K562 (cell line): ENCODE measurements at regions not wholly inside any gene's neighbourhood (a gene's known extent, or its start where the extent isn't known, plus 50 kb on each side); places are given as distances from the start of the nearest gene placed in this dataset.

Experiments used
- CREB1 ChIP-seq, 2 experiments: sonication (generic) in 1 of 2; formaldehyde crosslinking in 1 of 2; IDR thresholded peaks; 2 replicates each; pipeline versions ENCODE4 v1.6.1 to v1.8.0; 2012 to 2022; ENCODE audit warnings: inconsistent platforms in 1 of 2, mild to moderate bottlenecking in 1 of 2, missing genetic modification reagents in 1 of 2, moderate library complexity in 1 of 2
- HDAC2 ChIP-seq: fragments of 450-650 bp; IDR thresholded peaks from 2 replicates; pipeline ENCODE4 v1.6.1; 2016; ENCODE audit warnings: mild to moderate bottlenecking
- HIVEP1 ChIP-seq: fragments of 250-450 bp; sonication (Bioruptor Pico); IDR thresholded peaks from 2 replicates; pipeline ENCODE4 v1.4.0; 2020; ENCODE audit warnings: mild to moderate bottlenecking
- KLF13 ChIP-seq: fragments of 450-650 bp; IDR thresholded peaks from 2 replicates; pipeline ENCODE4 v1.6.1; 2016; ENCODE audit warnings: missing genetic modification characterization, low read depth, mild to moderate bottlenecking, missing compliant biosample characterization, moderate library complexity, borderline replicate concordance
- MED1 ChIP-seq: sonication (generic); formaldehyde crosslinking; IDR thresholded peaks from 2 replicates; pipeline ENCODE4 v1.8.1; 2023; ENCODE audit warnings: missing genetic modification reagents, borderline replicate concordance
- SRSF7 ChIP-seq: fragments of 200-400 bp; formaldehyde crosslinking; optimal IDR thresholded peaks from 2 replicates; pipeline ENCODE3; 2017; ENCODE audit warnings: mild to moderate bottlenecking, low read depth, low read length
- TSC22D4 ChIP-seq: fragments of 450-650 bp; IDR thresholded peaks from 2 replicates; pipeline ENCODE4 v1.6.1; 2016; ENCODE audit warnings: missing genetic modification characterization, missing biosample characterization, control low read depth
- ZNF354B ChIP-seq: fragments of 250-450 bp; sonication (Bioruptor Pico); IDR thresholded peaks from 2 replicates; pipeline ENCODE4 v1.4.0; 2020
- ZNF41 ChIP-seq: fragments of 250-450 bp; sonication (Bioruptor Pico); conservative IDR thresholded peaks from 2 replicates; pipeline ENCODE4 v1.4.0; 2020; ENCODE audit warnings: mild to moderate bottlenecking
- TF ChIP-seq, protein P1 (sequence below), 3 experiments: IDR thresholded peaks in 2 of 3; conservative IDR thresholded peaks in 1 of 3; 2 replicates each; pipeline ENCODE4 v1.5.1; 2011 to 2012; ENCODE audit warnings: low read length in 3 of 3, mild to moderate bottlenecking in 3 of 3, control low read depth in 2 of 3, improper control_type of control experiment in 1 of 3, inconsistent platforms in 1 of 3, low read depth in 1 of 3, mixed read lengths in 1 of 3, moderate library complexity in 1 of 3; ENCODE audit not compliant: insufficient read depth in 2 of 3
- TF ChIP-seq, protein P2 (sequence below): sonication (generic); formaldehyde crosslinking; IDR thresholded peaks from 2 replicates; pipeline ENCODE4 v1.8.1; 2023; ENCODE audit warnings: mild to moderate bottlenecking, missing genetic modification reagents, moderate library complexity
- TF ChIP-seq, protein P3 (sequence below): sonication (generic); formaldehyde crosslinking; IDR thresholded peaks from 2 replicates; pipeline ENCODE4 v1.8.1; 2022; ENCODE audit warnings: missing genetic modification reagents
- TF ChIP-seq, protein P4 (sequence below): fragments of 450-650 bp; IDR thresholded peaks from 2 replicates; pipeline ENCODE4 v1.6.1; 2014; ENCODE audit warnings: low read depth, mild to moderate bottlenecking, moderate library complexity, borderline replicate concordance
- TF ChIP-seq, protein P5 (sequence below), 2 experiments: fragments of 450-650 bp in 1 of 2; sonication (generic) in 1 of 2; formaldehyde crosslinking; conservative IDR thresholded peaks; 2 replicates each; pipeline versions ENCODE4 v1.4.0 to v1.8.1; 2020 to 2022; ENCODE audit warnings: mild to moderate bottlenecking in 1 of 2, missing genetic modification reagents in 1 of 2

DNA sequence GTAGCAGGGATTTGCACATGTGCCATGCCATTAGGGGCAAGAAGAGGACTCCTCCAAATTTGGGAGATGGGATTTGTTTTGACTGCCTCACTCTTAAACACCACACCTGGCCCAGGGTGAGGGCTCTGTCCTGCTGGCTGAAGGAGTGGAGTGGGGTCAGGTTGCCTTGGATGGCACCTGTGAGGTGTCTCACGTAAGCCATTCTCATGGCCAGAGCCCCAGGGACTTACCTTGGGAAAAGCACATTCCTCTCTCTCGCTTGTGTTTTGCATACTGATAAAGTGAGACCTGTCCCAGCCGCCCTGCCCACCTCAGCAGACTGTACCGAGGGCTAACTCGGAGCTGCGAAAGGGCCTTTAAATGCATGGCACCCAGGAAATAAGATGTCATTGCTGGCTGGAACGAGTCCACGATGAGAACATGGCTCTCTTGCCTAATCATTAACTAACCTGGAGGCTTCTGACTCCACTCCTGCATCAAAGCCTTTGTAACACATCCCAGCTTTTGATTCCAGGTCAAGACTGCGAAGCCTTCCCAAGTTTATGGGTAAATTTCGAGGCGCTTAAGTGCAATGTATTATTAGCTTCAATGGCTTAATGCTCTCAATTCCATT is 184.0 kb upstream of the RNF32 start:
- TF ChIP-seq ZNF41 (CRISPR knock-in tag) (no peak), CREB1 (IDR thresholded peaks at IDR 0.05) (no peak), CREB1 (CRISPR knock-in tag; IDR thresholded peaks at IDR 0.05) (no peak), KLF13 (tag) (no peak), HDAC2 (no peak), ZNF354B (CRISPR knock-in tag) (no peak), SRSF7 (no peak), MED1 (CRISPR knock-in tag) (no peak), TSC22D4 (tag) (no peak), HIVEP1 (CRISPR knock-in tag) (no peak)
- TF ChIP-seq, protein P1, sequence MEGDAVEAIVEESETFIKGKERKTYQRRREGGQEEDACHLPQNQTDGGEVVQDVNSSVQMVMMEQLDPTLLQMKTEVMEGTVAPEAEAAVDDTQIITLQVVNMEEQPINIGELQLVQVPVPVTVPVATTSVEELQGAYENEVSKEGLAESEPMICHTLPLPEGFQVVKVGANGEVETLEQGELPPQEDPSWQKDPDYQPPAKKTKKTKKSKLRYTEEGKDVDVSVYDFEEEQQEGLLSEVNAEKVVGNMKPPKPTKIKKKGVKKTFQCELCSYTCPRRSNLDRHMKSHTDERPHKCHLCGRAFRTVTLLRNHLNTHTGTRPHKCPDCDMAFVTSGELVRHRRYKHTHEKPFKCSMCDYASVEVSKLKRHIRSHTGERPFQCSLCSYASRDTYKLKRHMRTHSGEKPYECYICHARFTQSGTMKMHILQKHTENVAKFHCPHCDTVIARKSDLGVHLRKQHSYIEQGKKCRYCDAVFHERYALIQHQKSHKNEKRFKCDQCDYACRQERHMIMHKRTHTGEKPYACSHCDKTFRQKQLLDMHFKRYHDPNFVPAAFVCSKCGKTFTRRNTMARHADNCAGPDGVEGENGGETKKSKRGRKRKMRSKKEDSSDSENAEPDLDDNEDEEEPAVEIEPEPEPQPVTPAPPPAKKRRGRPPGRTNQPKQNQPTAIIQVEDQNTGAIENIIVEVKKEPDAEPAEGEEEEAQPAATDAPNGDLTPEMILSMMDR (IDR thresholded peaks at IDR 0.05 in 2 of 3, conservative IDR thresholded peaks at IDR 0.05 in 1 of 3; ENCODE audit: insufficient read depth in 2 of 3, low read depth in 1 of 3, low read length in 3 of 3), result no peak
- TF ChIP-seq, protein P2, sequence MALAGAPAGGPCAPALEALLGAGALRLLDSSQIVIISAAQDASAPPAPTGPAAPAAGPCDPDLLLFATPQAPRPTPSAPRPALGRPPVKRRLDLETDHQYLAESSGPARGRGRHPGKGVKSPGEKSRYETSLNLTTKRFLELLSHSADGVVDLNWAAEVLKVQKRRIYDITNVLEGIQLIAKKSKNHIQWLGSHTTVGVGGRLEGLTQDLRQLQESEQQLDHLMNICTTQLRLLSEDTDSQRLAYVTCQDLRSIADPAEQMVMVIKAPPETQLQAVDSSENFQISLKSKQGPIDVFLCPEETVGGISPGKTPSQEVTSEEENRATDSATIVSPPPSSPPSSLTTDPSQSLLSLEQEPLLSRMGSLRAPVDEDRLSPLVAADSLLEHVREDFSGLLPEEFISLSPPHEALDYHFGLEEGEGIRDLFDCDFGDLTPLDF (CRISPR knock-in tag), result no peak
- TF ChIP-seq, protein P3, sequence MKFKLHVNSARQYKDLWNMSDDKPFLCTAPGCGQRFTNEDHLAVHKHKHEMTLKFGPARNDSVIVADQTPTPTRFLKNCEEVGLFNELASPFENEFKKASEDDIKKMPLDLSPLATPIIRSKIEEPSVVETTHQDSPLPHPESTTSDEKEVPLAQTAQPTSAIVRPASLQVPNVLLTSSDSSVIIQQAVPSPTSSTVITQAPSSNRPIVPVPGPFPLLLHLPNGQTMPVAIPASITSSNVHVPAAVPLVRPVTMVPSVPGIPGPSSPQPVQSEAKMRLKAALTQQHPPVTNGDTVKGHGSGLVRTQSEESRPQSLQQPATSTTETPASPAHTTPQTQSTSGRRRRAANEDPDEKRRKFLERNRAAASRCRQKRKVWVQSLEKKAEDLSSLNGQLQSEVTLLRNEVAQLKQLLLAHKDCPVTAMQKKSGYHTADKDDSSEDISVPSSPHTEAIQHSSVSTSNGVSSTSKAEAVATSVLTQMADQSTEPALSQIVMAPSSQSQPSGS (CRISPR knock-in tag), result no peak
- TF ChIP-seq, protein P4, sequence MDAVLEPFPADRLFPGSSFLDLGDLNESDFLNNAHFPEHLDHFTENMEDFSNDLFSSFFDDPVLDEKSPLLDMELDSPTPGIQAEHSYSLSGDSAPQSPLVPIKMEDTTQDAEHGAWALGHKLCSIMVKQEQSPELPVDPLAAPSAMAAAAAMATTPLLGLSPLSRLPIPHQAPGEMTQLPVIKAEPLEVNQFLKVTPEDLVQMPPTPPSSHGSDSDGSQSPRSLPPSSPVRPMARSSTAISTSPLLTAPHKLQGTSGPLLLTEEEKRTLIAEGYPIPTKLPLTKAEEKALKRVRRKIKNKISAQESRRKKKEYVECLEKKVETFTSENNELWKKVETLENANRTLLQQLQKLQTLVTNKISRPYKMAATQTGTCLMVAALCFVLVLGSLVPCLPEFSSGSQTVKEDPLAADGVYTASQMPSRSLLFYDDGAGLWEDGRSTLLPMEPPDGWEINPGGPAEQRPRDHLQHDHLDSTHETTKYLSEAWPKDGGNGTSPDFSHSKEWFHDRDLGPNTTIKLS, result no peak
- TF ChIP-seq, protein P5, sequence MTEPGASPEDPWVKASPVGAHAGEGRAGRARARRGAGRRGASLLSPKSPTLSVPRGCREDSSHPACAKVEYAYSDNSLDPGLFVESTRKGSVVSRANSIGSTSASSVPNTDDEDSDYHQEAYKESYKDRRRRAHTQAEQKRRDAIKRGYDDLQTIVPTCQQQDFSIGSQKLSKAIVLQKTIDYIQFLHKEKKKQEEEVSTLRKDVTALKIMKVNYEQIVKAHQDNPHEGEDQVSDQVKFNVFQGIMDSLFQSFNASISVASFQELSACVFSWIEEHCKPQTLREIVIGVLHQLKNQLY (CRISPR knock-in tag; conservative IDR thresholded peaks at IDR 0.05), result no peak
